ENCODE measurements at regions not wholly inside any gene's neighbourhood (a gene's known extent, or its start where the extent isn't known, plus 50 kb on each side); places are given as distances from the start of the nearest gene placed in this dataset.

DNA sequence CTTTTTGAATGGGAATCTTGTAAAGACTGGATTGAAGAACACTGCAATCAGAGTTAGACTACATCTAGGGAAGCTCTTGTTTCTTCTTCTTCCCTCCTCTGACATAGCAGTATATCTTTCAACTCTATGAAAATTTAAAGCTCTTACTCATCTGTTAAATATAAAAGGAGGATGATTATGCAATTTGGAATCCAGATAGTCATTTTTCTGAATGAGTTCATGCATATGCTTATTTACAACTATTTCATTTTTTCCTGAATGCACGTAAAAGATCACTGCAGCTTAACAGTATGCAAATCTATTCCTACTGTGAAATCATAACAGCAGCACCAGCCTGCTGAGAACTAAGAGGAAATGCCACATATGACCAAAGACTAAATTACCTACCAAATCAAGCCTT is 133.5 kb upstream of the TMCC3 start:
- TF ChIP-seq, protein P1, sequence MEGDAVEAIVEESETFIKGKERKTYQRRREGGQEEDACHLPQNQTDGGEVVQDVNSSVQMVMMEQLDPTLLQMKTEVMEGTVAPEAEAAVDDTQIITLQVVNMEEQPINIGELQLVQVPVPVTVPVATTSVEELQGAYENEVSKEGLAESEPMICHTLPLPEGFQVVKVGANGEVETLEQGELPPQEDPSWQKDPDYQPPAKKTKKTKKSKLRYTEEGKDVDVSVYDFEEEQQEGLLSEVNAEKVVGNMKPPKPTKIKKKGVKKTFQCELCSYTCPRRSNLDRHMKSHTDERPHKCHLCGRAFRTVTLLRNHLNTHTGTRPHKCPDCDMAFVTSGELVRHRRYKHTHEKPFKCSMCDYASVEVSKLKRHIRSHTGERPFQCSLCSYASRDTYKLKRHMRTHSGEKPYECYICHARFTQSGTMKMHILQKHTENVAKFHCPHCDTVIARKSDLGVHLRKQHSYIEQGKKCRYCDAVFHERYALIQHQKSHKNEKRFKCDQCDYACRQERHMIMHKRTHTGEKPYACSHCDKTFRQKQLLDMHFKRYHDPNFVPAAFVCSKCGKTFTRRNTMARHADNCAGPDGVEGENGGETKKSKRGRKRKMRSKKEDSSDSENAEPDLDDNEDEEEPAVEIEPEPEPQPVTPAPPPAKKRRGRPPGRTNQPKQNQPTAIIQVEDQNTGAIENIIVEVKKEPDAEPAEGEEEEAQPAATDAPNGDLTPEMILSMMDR (IDR thresholded peaks at IDR 0.05; ENCODE audit: insufficient read depth, low read depth, low read length), result no peak
- Histone ChIP-seq H3K4me3 (ENCODE audit: low read depth, low read length) (no peak overlapping the region), H3K27me3 (ENCODE audit: control insufficient read depth, insufficient read depth, low read length) (no peaks in the 10 kb centered on the region), H3K36me3 (ENCODE audit: control insufficient read depth, insufficient read depth, low read length) (no peaks in the 10 kb centered on the region)
- ChIA-PET POLR2A (no interaction called here), CTCF (interaction anchor here (0.7 kb wide), 1 partner anchor 262 kb away, joined by 3 read pairs; no protein-coding TSS in a partner anchor)
- no peak for DNase-seq (ENCODE audit: low read depth)

DNA sequence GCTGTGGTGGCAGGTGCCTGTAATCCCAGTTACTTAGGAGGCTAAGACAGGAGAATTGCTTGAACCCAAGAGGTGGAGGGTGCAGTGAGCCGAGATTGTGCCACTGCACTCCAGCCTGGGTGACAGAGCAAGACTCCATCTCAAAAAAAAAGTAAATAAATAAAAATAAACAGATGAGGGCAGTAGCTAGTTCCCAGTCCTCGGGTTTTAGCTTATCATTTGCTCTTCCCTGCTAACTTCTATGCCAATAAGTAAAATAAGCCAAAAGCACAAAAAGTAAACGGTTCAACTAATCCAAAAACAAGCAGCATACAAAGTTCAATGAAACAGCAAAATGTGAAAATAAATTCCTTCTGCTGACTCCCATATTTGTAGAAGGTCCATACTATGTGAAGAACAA is 133.0 kb upstream of the TMCC3 start:
- no peak for DNase-seq (ENCODE audit: low read depth)
- H3K36me3 ChIP-seq (ENCODE audit: control insufficient read depth, insufficient read depth, low read length), result no peaks in the 10 kb centered on the region
- H3K4me3 ChIP-seq (ENCODE audit: low read depth, low read length), result no peak overlapping the region
- ChIA-PET POLR2A (no interaction called here), CTCF (interaction anchor here (0.7 kb wide), 1 partner anchor 263 kb away, joined by 3 read pairs; no protein-coding TSS in a partner anchor)
- TF ChIP-seq, protein P1 (IDR thresholded peaks at IDR 0.05; ENCODE audit: insufficient read depth, low read depth, low read length), result no peak
- no peaks in the 10 kb centered on the region for H3K27me3 ChIP-seq (ENCODE audit: control insufficient read depth, insufficient read depth, low read length)

DNA sequence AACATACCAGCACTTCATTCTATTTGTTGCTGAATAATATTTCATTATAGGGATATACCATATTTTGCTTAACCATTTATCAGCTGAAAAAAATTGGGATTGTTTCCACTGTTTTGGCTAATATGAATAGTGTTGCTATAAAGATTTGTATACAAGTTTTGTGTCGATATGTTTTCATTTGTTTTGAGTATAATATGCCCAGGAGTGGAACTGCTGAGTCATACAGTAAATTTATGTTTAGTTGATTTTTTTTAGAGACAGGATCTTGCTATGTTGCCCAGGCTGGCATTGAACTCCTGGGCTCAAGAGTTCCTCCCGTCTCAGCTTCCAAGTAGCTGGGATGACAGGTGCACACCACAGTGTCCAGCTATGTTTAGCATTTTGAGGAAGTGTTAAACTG is 131.5 kb upstream of the TMCC3 start:
- POLR2A ChIA-PET, result no interaction called here
- Histone ChIP-seq H3K4me3 (ENCODE audit: low read depth, low read length) (no peak overlapping the region), H3K27me3 (ENCODE audit: control insufficient read depth, insufficient read depth, low read length) (0 out of 2 replicates have a peak, but pooled peaks cover 2% of the 10 kb centered on the region), H3K36me3 (ENCODE audit: control insufficient read depth, insufficient read depth, low read length) (no peaks in the 10 kb centered on the region)
- DNase-seq (ENCODE audit: low read depth), result no peak
- TF ChIP-seq, protein P1 (IDR thresholded peaks at IDR 0.05; ENCODE audit: insufficient read depth, low read depth, low read length), result no peak
- CTCF ChIA-PET, result no interaction called here

DNA sequence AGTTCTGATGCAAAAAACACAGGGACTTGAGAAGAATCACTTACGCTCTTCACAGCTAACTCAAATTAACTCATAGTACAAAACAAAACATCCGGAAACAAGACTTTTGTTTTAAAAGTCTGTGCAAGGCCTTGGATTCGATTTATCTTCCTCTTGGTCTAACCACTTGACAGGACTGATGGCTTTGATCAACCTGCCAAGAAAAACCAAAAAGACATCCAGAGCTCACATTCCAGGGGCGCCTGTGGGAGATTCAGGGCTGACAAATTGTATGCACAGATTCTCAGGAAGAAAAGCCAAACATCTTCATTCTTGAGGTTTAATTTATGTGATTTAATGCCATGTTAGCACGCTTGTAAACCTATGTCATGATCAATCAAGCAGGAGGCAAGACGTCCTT is 129.1 kb upstream of the TMCC3 start:
- ChIA-PET POLR2A (no interaction called here), CTCF (no interaction called here)
- Histone ChIP-seq H3K4me3 (ENCODE audit: low read depth, low read length) (no peak overlapping the region), H3K27me3 (ENCODE audit: control insufficient read depth, insufficient read depth, low read length) (0 out of 2 replicates have a peak, but pooled peaks cover 2% of the 10 kb centered on the region), H3K36me3 (ENCODE audit: control insufficient read depth, insufficient read depth, low read length) (no peaks in the 10 kb centered on the region)
- TF ChIP-seq, protein P1 (IDR thresholded peaks at IDR 0.05; ENCODE audit: insufficient read depth, low read depth, low read length), result no peak
- no peak for DNase-seq (ENCODE audit: low read depth)

DNA sequence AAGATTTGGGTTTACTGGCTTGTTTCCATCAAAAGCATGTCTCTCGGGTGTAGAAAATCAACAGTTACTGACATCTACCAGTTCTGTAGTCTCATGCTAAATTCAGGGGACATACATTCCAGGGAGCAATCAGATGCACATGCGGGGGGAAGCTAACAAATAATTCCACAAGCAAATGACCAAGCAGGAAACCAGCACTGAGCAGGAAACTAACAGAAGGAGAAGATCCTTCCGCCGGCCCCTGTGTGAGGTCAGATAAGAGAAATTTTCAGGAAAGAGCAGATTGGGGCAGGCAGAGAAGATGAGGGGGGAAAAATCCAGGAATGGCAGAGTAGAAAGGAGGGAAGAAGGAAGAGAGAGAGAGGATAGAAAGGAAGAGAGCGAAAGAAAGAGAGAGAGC is 127.6 kb upstream of the TMCC3 start:
- H3K36me3 ChIP-seq (ENCODE audit: control insufficient read depth, insufficient read depth, low read length), result no peaks in the 10 kb centered on the region
- ChIA-PET CTCF (no interaction called here), POLR2A (no interaction called here)
- no peak overlapping the region for H3K4me3 ChIP-seq (ENCODE audit: low read depth, low read length)
- 0 out of 2 replicates have a peak, but pooled peaks cover 2% of the 10 kb centered on the region for H3K27me3 ChIP-seq (ENCODE audit: control insufficient read depth, insufficient read depth, low read length)
- no peak for DNase-seq (ENCODE audit: low read depth)
- TF ChIP-seq, protein P1 (IDR thresholded peaks at IDR 0.05; ENCODE audit: insufficient read depth, low read depth, low read length), result no peak

All from BJ (cell line).